Left lung (tissue), 4 donors: ENCODE measurements at regions not wholly inside any gene's neighbourhood (a gene's known extent, or its start where the extent isn't known, plus 50 kb on each side); places are given as distances from the start of the nearest gene placed in this dataset.
A peak's percentile ranks its signal among the peaks of the same experiment; 100 is the strongest.
"Not testable (repeated sequence)": the region's sequence is repeated elsewhere in the genome, so short reads cannot be mapped to it uniquely, and the experiment has no call there.

ENCODE experiments used
- ATAC-seq: fragments of 200-7000 bp; cut with Tn5 transposase; one replicate; pipeline ENCODE4 v1.9.1; 2020; ENCODE audit warnings: moderate library complexity
- DNase-seq, 4 donors: peaks; one replicate each; pipeline ENCODE4 v3.0.0-alpha.2; 2013 to 2020
- H3K27ac ChIP-seq, 2 donors: fragments of 200-600 bp; sonication (generic) in 1 of 2; one replicate each; pipeline versions ENCODE4 v1.5.0 to v1.8.0; 2020 to 2021
- H3K27me3 ChIP-seq, 2 donors: fragments of 200-600 bp; sonication (generic) in 1 of 2; one replicate each; pipeline versions ENCODE4 v1.5.0 to v1.8.0; 2020 to 2021
- H3K36me3 ChIP-seq, 2 donors: fragments of 200-600 bp; sonication (generic) in 1 of 2; one replicate each; pipeline versions ENCODE4 v1.5.0 to v1.8.0; 2020 to 2021
- H3K4me1 ChIP-seq, 2 donors: fragments of 200-600 bp; one replicate each; pipeline ENCODE4 v1.8.0; 2021
- H3K4me3 ChIP-seq, 2 donors: fragments of 200-600 bp; sonication (generic) in 1 of 2; one replicate each; pipeline versions ENCODE4 v1.5.0 to v1.8.0; 2020 to 2021; ENCODE audit warnings: mild to moderate bottlenecking in 1 of 2
- H3K9me3 ChIP-seq, 2 donors: fragments of 200-600 bp; sonication (generic) in 1 of 2; one replicate each; pipeline versions ENCODE4 v1.5.0 to v1.8.0; 2020 to 2021
- CTCF ChIP-seq, 2 donors: fragments of 200-600 bp; sonication (generic) in 1 of 2; IDR thresholded peaks; one replicate each; pipeline versions ENCODE4 v1.5.0 to v1.8.0; 2021; ENCODE audit warnings: antibody characterized with exemption in 2 of 2
- intact Hi-C, 2 donors: fragments of 100-400 bp; cut with DNase I; formaldehyde crosslinking; loops; one replicate each; pipeline versions ENCODE4 v1.11.2 to v1.14.2; 2022
- donor health status: DM: no; HTN: yes; CAD: no.
- donor health status: DM: no; HTN: no; CAD: no.

- no peak overlapping the region for H3K27ac ChIP-seq
- no peak for DNase-seq
- no peak for TF ChIP-seq CTCF (IDR thresholded peaks at IDR 0.05)
- H3K4me1 ChIP-seq, result no peaks in the 10 kb centered on the region
- no peak for ATAC-seq
- H3K4me3 ChIP-seq, result no peak overlapping the region
- H3K9me3 ChIP-seq, result no peaks in the 10 kb centered on the region
- intact Hi-C loops, result no loop called here
- H3K36me3 ChIP-seq, result no peaks in the 10 kb centered on the region
- no peaks in the 10 kb centered on the region for H3K27me3 ChIP-seq
These were observed 106.6 kb downstream of the MZT1 start for GRCh38 chr13:72620874-72621273.

GRCh38 chr13:72617951-72618350 is 109.5 kb downstream of the MZT1 start:
- no peak for TF ChIP-seq CTCF (IDR thresholded peaks at IDR 0.05)
- no peak overlapping the region for H3K4me3 ChIP-seq
- H3K27ac ChIP-seq, result no peak overlapping the region
- no peaks in the 10 kb centered on the region for H3K4me1 ChIP-seq
- intact Hi-C loops, result no loop called here
- no peaks in the 10 kb centered on the region for H3K9me3 ChIP-seq
- DNase-seq (no peak), ATAC-seq (no peak)
- H3K36me3 ChIP-seq, result no peaks in the 10 kb centered on the region
- no peaks in the 10 kb centered on the region for H3K27me3 ChIP-seq

- Histone ChIP-seq H3K4me3 (no peak overlapping the region), H3K27ac (no peak overlapping the region), H3K4me1 (no peaks in the 10 kb centered on the region), H3K9me3 (no peaks in the 10 kb centered on the region), H3K27me3 (no peaks in the 10 kb centered on the region), H3K36me3 (no peaks in the 10 kb centered on the region)
- TF ChIP-seq CTCF (IDR thresholded peaks at IDR 0.05), result no peak
- peak in 2 of 4 donors; percentile 34 to 46 for DNase-seq
- no peak for ATAC-seq
- intact Hi-C loops, result no loop called here
These were observed 110.2 kb downstream of the MZT1 start for GRCh38 chr13:72617186-72617585.

GRCh38 chr13:72610251-72610891 is 117.1 kb downstream of the MZT1 start:
- H3K4me3 ChIP-seq, H3K27me3 ChIP-seq, H3K9me3 ChIP-seq, intact Hi-C loops, ATAC-seq, H3K4me1 ChIP-seq, H3K27ac ChIP-seq, DNase-seq, H3K36me3 ChIP-seq: not testable (repeated sequence)

GRCh38 chr13:72599178-72599743 is 128.2 kb downstream of the MZT1 start:
- H3K4me3 ChIP-seq, result no peak overlapping the region
- intact Hi-C loops, result no loop called here
- TF ChIP-seq CTCF (IDR thresholded peaks at IDR 0.05), result no peak
- no peak for DNase-seq
- H3K4me1 ChIP-seq, result no peaks in the 10 kb centered on the region
- no peak overlapping the region for H3K27ac ChIP-seq
- no peak for ATAC-seq
- H3K9me3 ChIP-seq, result no peaks in the 10 kb centered on the region
- H3K36me3 ChIP-seq, result no peaks in the 10 kb centered on the region
- H3K27me3 ChIP-seq, result no peaks in the 10 kb centered on the region
